H1 (cell line): ENCODE measurements at regions not wholly inside any gene's neighbourhood (a gene's known extent, or its start where the extent isn't known, plus 50 kb on each side); places are given as distances from the start of the nearest gene placed in this dataset.

ENCODE experiments used
- CTCF ChIA-PET: fragments of 300-600 bp; sonication (Branson Sonifier 250); formaldehyde crosslinking; loops from one replicate; lab custom pipeline; 2021; ENCODE audit not compliant: partially characterized antibody; lab: Charles Lee
- POLR2A ChIA-PET: fragments of 300-600 bp; sonication (Branson Sonifier 250); formaldehyde crosslinking; loops from one replicate; lab custom pipeline; 2021; ENCODE audit warnings: inconsistent platforms; ENCODE audit not compliant: partially characterized antibody; lab: Charles Lee
- DNase-seq, 2 experiments: peaks; one replicate each; pipeline versions ENCODE4 v3.0.0 to v3.0.0-alpha.2; 2010 to 2022; ENCODE audit warnings: low spot score in 2 of 2, low read depth in 1 of 2, mixed read lengths in 1 of 2
- FAIRE-seq: peaks from 2 replicates; lab custom pipeline; 2011; peaks lifted over from hg19 to GRCh38; lab: Jason Lieb, UNC
- H2AFZ ChIP-seq: 2 replicates; pipeline ENCODE4 v1.8.1; 2012; ENCODE audit warnings: low read length, inconsistent platforms
- H2AK5ac ChIP-seq: 2 replicates; pipeline ENCODE4 v1.6.1; 2013; ENCODE audit warnings: low read depth, low read length
- H2BK120ac ChIP-seq: replicated peaks from 2 replicates; pipeline ENCODE3; 2013; ENCODE audit warnings: low read depth, low read length, inconsistent platforms
- H2BK12ac ChIP-seq: 2 replicates; pipeline ENCODE4 v1.6.1; 2013; ENCODE audit warnings: low read depth, low read length
- H2BK15ac ChIP-seq: 2 replicates; pipeline ENCODE4 v1.6.1; 2013; ENCODE audit warnings: low read length
- H2BK20ac ChIP-seq: 2 replicates; pipeline ENCODE4 v1.6.1; 2013; ENCODE audit warnings: low read length
- H2BK5ac ChIP-seq: 2 replicates; pipeline ENCODE4 v1.6.1; 2013; ENCODE audit warnings: low read depth, low read length
- H3K14ac ChIP-seq: 2 replicates; pipeline ENCODE4 v1.6.1; 2013; ENCODE audit warnings: inconsistent platforms; ENCODE audit not compliant: insufficient read length
- H3K18ac ChIP-seq: 2 replicates; pipeline ENCODE4 v1.6.1; 2013; ENCODE audit warnings: low read length; ENCODE audit errors: extremely low read depth
- H3K23ac ChIP-seq: 2 replicates; pipeline ENCODE4 v1.6.1; 2013; ENCODE audit warnings: inconsistent platforms; ENCODE audit not compliant: insufficient read length
- H3K23me2 ChIP-seq: 2 replicates; pipeline ENCODE4 v1.6.1; 2013; ENCODE audit warnings: low read depth, low read length
- H3K27ac ChIP-seq: 2 replicates; pipeline ENCODE4 v1.6.1; 2011; ENCODE audit warnings: low read depth, low read length, inconsistent platforms
- H3K27me3 ChIP-seq, 4 experiments: replicated peaks in 1 of 4; 1 replicate in 1 of 4; 2 replicates in 3 of 4; pipeline versions ENCODE4 v1.6.1 to v1.8.1; 2011 to 2013; ENCODE audit warnings: low read length in 3 of 4, mild to moderate bottlenecking in 3 of 4, inconsistent platforms in 2 of 4, mixed read lengths in 2 of 4, moderate library complexity in 1 of 4; ENCODE audit not compliant: control insufficient read depth in 3 of 4, insufficient read depth in 3 of 4; ENCODE audit errors: extremely low read depth in 1 of 4
- H3K36me3 ChIP-seq, 4 experiments: 2 replicates each; pipeline versions ENCODE4 v1.6.1 to v1.8.1; 2011 to 2013; ENCODE audit warnings: mild to moderate bottlenecking in 4 of 4, low read length in 3 of 4, moderate library complexity in 2 of 4, control low read depth in 1 of 4, inconsistent platforms in 1 of 4; ENCODE audit not compliant: insufficient read depth in 4 of 4, control insufficient read depth in 2 of 4
- H3K4ac ChIP-seq: replicated peaks from 2 replicates; pipeline ENCODE3; 2013; ENCODE audit warnings: low read length, low read depth, mixed read lengths, inconsistent platforms; ENCODE audit not compliant: insufficient read length
- H3K4me1 ChIP-seq, 4 experiments: replicated peaks in 1 of 4; 1 replicate in 1 of 4; 2 replicates in 3 of 4; pipeline versions ENCODE4 v1.6.1 to v1.8.1; 2011 to 2013; ENCODE audit warnings: low read length in 3 of 4, inconsistent platforms in 2 of 4, mixed read lengths in 1 of 4; ENCODE audit not compliant: insufficient read depth in 4 of 4, control insufficient read depth in 3 of 4
- H3K4me2 ChIP-seq, 2 experiments: 2 replicates each; pipeline versions ENCODE4 v1.6.1 to v1.8.1; 2011 to 2013; ENCODE audit warnings: low read depth in 2 of 2, low read length in 2 of 2, control low read depth in 1 of 2, inconsistent platforms in 1 of 2, mild to moderate bottlenecking in 1 of 2; ENCODE audit not compliant: insufficient read depth in 1 of 2
- H3K4me3 ChIP-seq, 4 experiments: fragments of 200-600, 300-600 bp in 1 of 4; sonication (generic), shearing (Covaris generic), sonication (Bioruptor Twin) in 1 of 4; 2 replicates each; pipeline versions ENCODE4 v1.5.1 to v1.8.1; 2011 to 2016; ENCODE audit warnings: low read length in 4 of 4, low read depth in 3 of 4, control low read depth in 2 of 4, inconsistent platforms in 2 of 4, mild to moderate bottlenecking in 2 of 4, mixed read lengths in 1 of 4, moderate library complexity in 1 of 4; ENCODE audit not compliant: insufficient read depth in 2 of 4; ENCODE audit errors: extremely low read depth in 1 of 4
- H3K56ac ChIP-seq: replicated peaks from 2 replicates; pipeline ENCODE3; 2013; ENCODE audit warnings: low read depth, mild to moderate bottlenecking, mixed read lengths, low read length, inconsistent platforms; ENCODE audit not compliant: insufficient read length
- H3K79me1 ChIP-seq: 2 replicates; pipeline ENCODE4 v1.6.1; 2013; ENCODE audit warnings: low read depth, low read length, control low read depth
- H3K79me2 ChIP-seq, 2 experiments: 2 replicates each; pipeline versions ENCODE4 v1.6.1 to v1.8.1; 2012 to 2013; ENCODE audit warnings: low read length in 2 of 2, mild to moderate bottlenecking in 2 of 2, inconsistent platforms in 1 of 2; ENCODE audit not compliant: insufficient read depth in 2 of 2, control insufficient read depth in 1 of 2
- H3K9ac ChIP-seq, 4 experiments: replicated peaks in 1 of 4; 1 replicate in 1 of 4; 2 replicates in 3 of 4; pipeline versions ENCODE4 v1.6.1 to v1.8.1; 2011 to 2013; ENCODE audit warnings: low read depth in 3 of 4, low read length in 3 of 4, control low read depth in 2 of 4, mild to moderate bottlenecking in 2 of 4, moderate library complexity in 2 of 4, inconsistent platforms in 1 of 4; ENCODE audit errors: extremely low read depth in 1 of 4
- H3K9me3 ChIP-seq, 2 experiments: 2 replicates each; pipeline versions ENCODE4 v1.6.1 to v1.8.1; 2012 to 2013; ENCODE audit warnings: mild to moderate bottlenecking in 2 of 2, moderate library complexity in 2 of 2, control low read depth in 1 of 2, inconsistent platforms in 1 of 2, low read depth in 1 of 2, low read length in 1 of 2, mixed read lengths in 1 of 2; ENCODE audit not compliant: insufficient read depth in 2 of 2
- H4K20me1 ChIP-seq, 2 experiments: replicated peaks in 1 of 2; 2 replicates each; pipeline versions ENCODE3 to v1.8.1; 2011 to 2013; ENCODE audit warnings: inconsistent platforms in 2 of 2, low read length in 2 of 2, mild to moderate bottlenecking in 1 of 2; ENCODE audit not compliant: insufficient read depth in 2 of 2, control insufficient read depth in 1 of 2
- H4K5ac ChIP-seq: 2 replicates; pipeline ENCODE4 v1.6.1; 2013; ENCODE audit warnings: low read length, low read depth, mixed read lengths, inconsistent platforms; ENCODE audit not compliant: insufficient read length
- H4K8ac ChIP-seq: 2 replicates; pipeline ENCODE4 v1.8.0; 2013; ENCODE audit warnings: mild to moderate bottlenecking, moderate library complexity, low read length, inconsistent platforms; ENCODE audit not compliant: insufficient read depth; ENCODE audit errors: extremely low read depth
- H4K91ac ChIP-seq: replicated peaks from 2 replicates; pipeline ENCODE3; 2013; ENCODE audit warnings: low read length, mixed read lengths, inconsistent platforms; ENCODE audit not compliant: insufficient read length
- CTCF ChIP-seq, 3 experiments: IDR thresholded peaks; 1 replicate in 2 of 3; 2 replicates in 1 of 3; pipeline versions ENCODE4 v1.5.1 to v1.6.1; 2011; ENCODE audit warnings: low read length in 3 of 3, mild to moderate bottlenecking in 3 of 3, inconsistent platforms in 2 of 3, low read depth in 1 of 3, moderate library complexity in 1 of 3; ENCODE audit not compliant: insufficient read depth in 1 of 3; ENCODE audit errors: control extremely low read depth in 1 of 3
- E2F6 ChIP-seq: IDR thresholded peaks from 2 replicates; pipeline ENCODE4 v1.6.1; 2012; ENCODE audit warnings: inconsistent platforms
- GTF2F1 ChIP-seq: IDR thresholded peaks from 2 replicates; pipeline ENCODE4 v1.6.1; 2012; ENCODE audit warnings: low read depth, low read length, improper control_type of control experiment, borderline replicate concordance
- HDAC2 ChIP-seq, 2 experiments: fragments of 300-600 bp in 1 of 2; sonication (generic) in 1 of 2; IDR thresholded peaks; 2 replicates each; pipeline ENCODE4 v1.6.1; 2011 to 2012; ENCODE audit warnings: low read depth in 2 of 2, low read length in 2 of 2, mild to moderate bottlenecking in 2 of 2, moderate library complexity in 2 of 2, borderline replicate concordance in 1 of 2, inconsistent platforms in 1 of 2
- MAX ChIP-seq: IDR thresholded peaks from 2 replicates; pipeline ENCODE4 v1.6.1; 2012; ENCODE audit warnings: inconsistent platforms
- RNF2 ChIP-seq: fragments of 200-900, 300-1000 bp; sonication (generic); IDR thresholded peaks from 2 replicates; pipeline ENCODE4 v1.7.1; 2016; ENCODE audit warnings: borderline replicate concordance, low read depth, mild to moderate bottlenecking, antibody characterized with exemption, low read length; ENCODE audit not compliant: poor library complexity, severe bottlenecking; ENCODE audit errors: missing control alignments
- TEAD4 ChIP-seq: IDR thresholded peaks from 2 replicates; pipeline ENCODE4 v1.6.1; 2012; ENCODE audit warnings: low read depth, low read length, inconsistent platforms, mixed read lengths
- YY1 ChIP-seq: IDR thresholded peaks from 2 replicates; pipeline ENCODE4 v1.6.1; 2011; ENCODE audit warnings: low read depth, mild to moderate bottlenecking, low read length

GRCh38 chr15:35914573-35914972 lies 368.6 kb upstream of the DPH6 start (continued):
- TF ChIP-seq RNF2: no peak
- TF ChIP-seq, all 59 proteins: peak for 0

GRCh38 chr15:35921046-35921445 lies 375.1 kb upstream of the DPH6 start:
- no peak overlapping the region for H3K27ac ChIP-seq
- FAIRE-seq (no peak), DNase-seq (no peak)
- POLR2A ChIA-PET: no interaction called here
- no peak overlapping the region for H3K23ac ChIP-seq
- H4K8ac ChIP-seq: no peak overlapping the region
- H3K4me1 ChIP-seq: no peaks in the 10 kb centered on the region
- H2BK5ac ChIP-seq: no peak overlapping the region
- H3K27me3 ChIP-seq: no peaks in the 10 kb centered on the region
- H4K91ac ChIP-seq: no peak overlapping the region
- no peak overlapping the region for H4K5ac ChIP-seq
- no peak overlapping the region for H3K9ac ChIP-seq
- no peak overlapping the region for H3K18ac ChIP-seq
- no peak overlapping the region for H3K56ac ChIP-seq
- no peak overlapping the region for H2AFZ ChIP-seq
- H3K36me3 ChIP-seq: no peaks in the 10 kb centered on the region
- H3K9me3 ChIP-seq: no peaks in the 10 kb centered on the region
- H2AK5ac ChIP-seq: no peak overlapping the region
- no peak overlapping the region for H3K14ac ChIP-seq
- no peaks in the 10 kb centered on the region; the same call in 1 of the 2 replicates for H3K23me2 ChIP-seq
- CTCF ChIA-PET: interaction anchor here (0.6 to 1.3 kb wide), 3 partner anchors 10 to 378 kb away, joined by 3 read pairs; no protein-coding TSS in a partner anchor
- H3K4me2 ChIP-seq: no peak overlapping the region
- H2BK120ac ChIP-seq: no peak overlapping the region
- H3K79me1 ChIP-seq: no peaks in the 10 kb centered on the region
- no peak overlapping the region for H2BK20ac ChIP-seq
- no peaks in the 10 kb centered on the region for H4K20me1 ChIP-seq
- no peak overlapping the region for H2BK12ac ChIP-seq
- no peak overlapping the region for H3K4ac ChIP-seq
- no peak overlapping the region for H3K4me3 ChIP-seq
- no peaks in the 10 kb centered on the region for H3K79me2 ChIP-seq
- H2BK15ac ChIP-seq: no peak overlapping the region
- no peak for TF ChIP-seq HDAC2 (IDR thresholded peaks at IDR 0.05; ENCODE audit: borderline replicate concordance in 1 of 2, low read depth in 2 of 2, low read length in 2 of 2)
- TF ChIP-seq CTCF (IDR thresholded peaks at IDR 0.05; ENCODE audit: control extremely low read depth in 1 of 3, insufficient read depth in 1 of 3, low read depth in 1 of 3, low read length in 3 of 3): no peak
- no peak for TF ChIP-seq YY1
- TF ChIP-seq TEAD4: no peak
- TF ChIP-seq MAX: no peak
- TF ChIP-seq GTF2F1: no peak
- TF ChIP-seq E2F6: no peak
